GM12874 (cell line): ENCODE measurements at regions not wholly inside any gene's neighbourhood (a gene's known extent, or its start where the extent isn't known, plus 50 kb on each side); places are given as distances from the start of the nearest gene placed in this dataset.

ENCODE experiments used
- CTCF ChIP-seq: IDR thresholded peaks from 2 replicates; pipeline ENCODE4 v1.5.1; 2011; ENCODE audit warnings: low read depth, mild to moderate bottlenecking, control low read depth, low read length, moderate library complexity; ENCODE audit not compliant: insufficient read depth

DNA sequence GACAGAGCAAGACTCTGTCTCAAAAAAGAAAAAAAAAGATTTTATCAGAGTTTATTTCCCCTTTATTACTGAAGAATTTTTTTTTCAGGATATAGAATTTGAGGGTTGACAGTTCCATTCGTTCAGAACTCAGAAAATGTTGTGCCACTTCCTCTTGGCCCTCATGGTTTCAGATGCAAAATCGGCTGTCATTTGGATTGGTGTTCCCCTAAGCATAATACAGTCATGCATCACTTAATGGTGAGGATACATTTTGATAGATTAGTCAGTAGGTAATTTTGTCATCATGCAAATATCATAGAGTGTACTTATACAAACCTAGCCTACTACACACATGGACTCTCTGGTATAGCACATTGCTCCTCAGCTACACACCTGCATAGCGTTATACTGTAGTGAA lies 263.9 kb upstream of the RTL1 start:
- TF ChIP-seq CTCF, result no peak

- no peak for TF ChIP-seq CTCF
These were observed 265.7 kb upstream of the RTL1 start for GRCh38 chr14:101169267-101169666.

DNA sequence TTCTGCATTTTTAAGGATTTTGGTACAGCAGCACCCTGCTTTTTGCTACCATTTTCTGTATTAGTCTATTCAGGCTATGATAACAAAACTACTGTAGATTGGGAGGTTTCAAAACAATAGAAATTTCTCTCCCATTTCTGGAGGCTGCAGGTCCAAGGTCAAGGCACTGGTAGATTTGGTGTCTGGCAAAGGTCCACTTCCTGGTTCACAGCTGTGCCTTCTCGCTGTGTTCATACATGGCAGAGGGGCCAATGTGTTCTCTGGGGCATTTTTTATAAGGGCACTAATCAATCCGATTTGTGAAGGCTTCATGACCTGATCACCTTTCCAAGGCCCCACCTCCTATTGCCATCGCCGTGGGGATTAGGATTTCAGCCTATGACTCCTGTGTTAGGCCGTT lies 268.1 kb upstream of the RTL1 start:
- TF ChIP-seq CTCF, result no peak

DNA sequence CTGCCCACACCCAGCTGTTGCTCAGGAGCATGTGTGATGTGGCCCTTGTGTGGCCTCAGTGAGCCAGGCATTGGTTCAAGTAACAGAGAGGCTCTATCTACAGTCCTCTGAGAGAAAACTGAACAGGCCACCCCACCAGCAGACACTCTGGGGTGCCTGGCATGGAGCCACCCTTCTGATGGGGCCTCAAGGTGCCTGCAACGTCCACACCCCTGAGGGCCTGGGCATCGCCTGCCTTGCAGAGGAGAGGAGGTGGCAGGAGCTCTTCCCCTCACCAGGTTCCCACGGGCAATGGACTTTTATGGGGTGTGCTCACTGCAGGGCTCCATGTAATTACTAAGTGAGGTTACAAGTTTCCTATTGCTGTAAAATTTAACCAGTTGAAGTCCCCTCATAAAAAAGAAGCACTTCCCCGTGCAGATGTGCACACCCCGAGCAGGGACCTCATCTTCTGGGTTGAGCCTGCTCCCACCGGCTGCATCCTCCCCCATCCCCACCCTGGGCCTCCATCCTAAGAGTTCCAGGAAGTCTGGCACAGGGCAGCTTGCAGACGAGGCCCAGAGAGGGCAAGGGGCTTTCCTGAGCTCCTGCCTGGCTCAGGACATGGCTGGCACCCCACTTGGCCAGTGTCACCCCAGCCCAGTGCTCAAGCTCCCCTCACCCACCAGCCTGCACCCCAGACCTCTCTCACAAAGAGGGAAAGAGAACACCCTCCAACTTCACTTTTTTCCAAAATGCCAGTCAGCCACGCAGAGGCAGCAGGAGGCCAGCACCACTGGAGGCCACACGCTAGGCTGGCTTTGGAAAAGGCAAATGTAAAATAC lies 270.4 kb upstream of the RTL1 start:
- no peak for TF ChIP-seq CTCF

DNA sequence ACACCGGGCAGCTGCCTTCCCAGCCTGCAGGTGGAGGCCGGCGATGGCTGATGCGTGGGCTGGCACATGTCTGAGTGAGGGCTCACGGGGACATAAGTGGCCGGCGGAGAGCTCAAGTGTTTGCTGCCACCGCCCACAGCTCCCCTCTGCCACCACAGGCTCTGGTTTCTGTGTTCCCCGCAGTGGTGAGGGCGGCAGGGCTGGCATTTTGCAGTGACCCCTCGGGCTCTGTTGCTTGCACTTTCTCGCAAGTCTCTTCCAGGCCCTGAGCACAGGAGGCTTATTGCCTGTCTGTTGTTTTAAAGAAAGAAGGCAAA lies 271.0 kb upstream of the RTL1 start:
- no peak for TF ChIP-seq CTCF

GRCh38 chr14:101174980-101175606 lies 271.6 kb upstream of the RTL1 start:
- no peak for TF ChIP-seq CTCF

DNA sequence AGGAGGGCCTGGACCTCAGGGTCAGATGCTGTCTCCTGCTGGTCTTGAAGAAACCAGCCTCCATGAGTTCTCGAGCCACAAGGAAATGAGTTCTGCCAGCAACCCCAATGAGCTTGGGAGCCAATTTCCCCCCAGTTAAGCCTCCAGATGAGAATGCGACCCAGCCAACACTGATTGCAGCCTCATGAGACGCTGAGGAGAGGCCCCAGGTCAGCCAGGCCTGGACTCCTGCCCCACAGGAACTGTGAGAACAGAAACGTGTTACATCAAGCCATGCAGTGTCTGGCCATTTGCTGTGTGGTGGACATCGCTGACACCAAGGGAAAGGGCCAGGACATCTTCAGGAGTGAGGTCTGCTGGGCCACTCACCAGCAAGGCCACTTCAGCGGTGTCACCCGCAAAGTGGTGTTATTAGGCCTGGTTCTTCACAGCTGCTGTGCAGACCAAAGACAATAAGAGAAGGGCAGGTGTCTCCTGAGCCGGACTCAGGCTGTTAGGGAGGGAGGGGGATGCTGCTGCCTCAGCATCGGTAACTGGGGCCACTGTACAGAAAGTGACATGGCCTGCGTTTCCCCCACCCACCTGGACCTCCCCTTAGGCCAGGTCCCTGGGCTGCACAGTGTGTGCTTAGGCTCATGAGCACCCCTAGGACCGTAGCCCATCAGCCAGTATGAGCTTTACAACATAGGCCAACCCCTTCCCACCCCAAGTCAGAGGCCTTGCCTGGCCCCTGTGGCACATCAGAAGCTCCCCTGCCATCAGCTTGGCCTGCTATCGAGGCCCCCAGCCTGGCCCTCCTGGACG lies 272.4 kb upstream of the RTL1 start:
- TF ChIP-seq CTCF, result no peak
